GM19240 (cell line): ENCODE measurements at regions not wholly inside any gene's neighbourhood (a gene's known extent, or its start where the extent isn't known, plus 50 kb on each side); places are given as distances from the start of the nearest gene placed in this dataset.

ENCODE experiments used
- DNase-seq: peaks from one replicate; pipeline ENCODE4 v3.0.0; 2011; ENCODE audit warnings: low spot score; ENCODE audit not compliant: insufficient read length

GRCh38 chr7:45980181-45980905 lies 59.3 kb upstream of the IGFBP3 start:
- no peak for DNase-seq

GRCh38 chr7:45979275-45980180 lies 58.5 kb upstream of the IGFBP3 start:
- no peak for DNase-seq

GRCh38 chr7:45978731-45979211 lies 57.7 kb upstream of the IGFBP3 start:
- DNase-seq, result no peak

GRCh38 chr7:45978010-45978681 lies 57.1 kb upstream of the IGFBP3 start:
- no peak for DNase-seq

- DNase-seq, result no peak
Measured at GRCh38 chr7:45977256-45977780, 56.2 kb upstream of the IGFBP3 start.

- DNase-seq, result no peak
Measured at GRCh38 chr7:45976485-45976856, 55.4 kb upstream of the IGFBP3 start.

GRCh38 chr7:45975847-45976484 lies 54.9 kb upstream of the IGFBP3 start:
- no peak for DNase-seq

GRCh38 chr7:45975367-45975766 lies 54.3 kb upstream of the IGFBP3 start:
- DNase-seq, result no peak

GRCh38 chr7:45974540-45975360 lies 53.7 kb upstream of the IGFBP3 start:
- DNase-seq, result no peak

- no peak for DNase-seq
Measured at GRCh38 chr7:45973725-45974532, 52.9 kb upstream of the IGFBP3 start.

- no peak for DNase-seq
Measured at GRCh38 chr7:45972629-45973312, 51.7 kb upstream of the IGFBP3 start.

GRCh38 chr7:45971661-45972175 lies 50.6 kb upstream of the IGFBP3 start:
- DNase-seq, result no peak

- no peak for DNase-seq
Measured at GRCh38 chr7:45971171-45971570, 50.1 kb upstream of the IGFBP3 start.
